Stomach smooth muscle (tissue), 2 donors: ENCODE measurements at regions not wholly inside any gene's neighbourhood (a gene's known extent, or its start where the extent isn't known, plus 50 kb on each side); places are given as distances from the start of the nearest gene placed in this dataset.

Experiments
- H3K27ac ChIP-seq: one replicate; pipeline ENCODE4 v1.7.0; 2013; ENCODE audit warnings: mild to moderate bottlenecking, low read length, inconsistent platforms
- H3K27me3 ChIP-seq, 2 donors: one replicate each; pipeline ENCODE4 v1.7.0; 2013; ENCODE audit warnings: low read length in 2 of 2; ENCODE audit not compliant: insufficient read depth in 2 of 2, control insufficient read depth in 1 of 2
- H3K36me3 ChIP-seq, 2 donors: one replicate each; pipeline ENCODE4 v1.7.0; 2013; ENCODE audit warnings: low read length in 2 of 2; ENCODE audit not compliant: control insufficient read depth in 2 of 2, insufficient read depth in 2 of 2
- H3K4me1 ChIP-seq: one replicate; pipeline ENCODE4 v1.7.0; 2013; ENCODE audit warnings: low read length; ENCODE audit not compliant: control insufficient read depth, insufficient read depth
- H3K4me3 ChIP-seq, 2 donors: one replicate each; pipeline ENCODE4 v1.7.0; 2013; ENCODE audit warnings: low read length in 2 of 2
- H3K9ac ChIP-seq, 2 donors: one replicate each; pipeline ENCODE4 v1.7.0; 2013; ENCODE audit warnings: low read length in 2 of 2, mild to moderate bottlenecking in 1 of 2
- H3K9me3 ChIP-seq, 2 donors: one replicate each; pipeline ENCODE4 v1.7.0; 2013; ENCODE audit warnings: low read length in 2 of 2; ENCODE audit not compliant: control insufficient read depth in 2 of 2
- donor health status: healthy.
- donor health status: Pancreatic carcinoma.

- H3K27me3 ChIP-seq, result no peaks in the 10 kb centered on the region
- H3K4me1 ChIP-seq, result no peaks in the 10 kb centered on the region
- H3K9me3 ChIP-seq, result no peaks in the 10 kb centered on the region
- H3K4me3 ChIP-seq, result no peak overlapping the region
- no peak overlapping the region for H3K27ac ChIP-seq
- no peaks in the 10 kb centered on the region for H3K36me3 ChIP-seq
- no peak overlapping the region for H3K9ac ChIP-seq
Observed at GRCh38 chr9:81844131-81844567, 84.1 kb upstream of the SPATA31D4 start.

GRCh38 chr9:81847181-81847915, 80.9 kb upstream of the SPATA31D4 start:
- no peak overlapping the region for H3K4me3 ChIP-seq
- H3K27me3 ChIP-seq, result no peaks in the 10 kb centered on the region
- no peak overlapping the region for H3K9ac ChIP-seq
- H3K9me3 ChIP-seq, result no peaks in the 10 kb centered on the region
- H3K4me1 ChIP-seq, result no peaks in the 10 kb centered on the region
- no peaks in the 10 kb centered on the region for H3K36me3 ChIP-seq
- H3K27ac ChIP-seq, result no peak overlapping the region

GRCh38 chr9:81848472-81848871, 79.8 kb upstream of the SPATA31D4 start:
- no peaks in the 10 kb centered on the region for H3K9me3 ChIP-seq

GRCh38 chr9:81849631-81850259, 78.5 kb upstream of the SPATA31D4 start:
- Histone ChIP-seq H3K4me3 (no peak overlapping the region), H3K27me3 (no peaks in the 10 kb centered on the region), H3K9me3 (no peaks in the 10 kb centered on the region), H3K36me3 (no peaks in the 10 kb centered on the region), H3K4me1 (no peaks in the 10 kb centered on the region), H3K27ac (no peak overlapping the region), H3K9ac (no peak overlapping the region)

More at GRCh38 chr9:81848472-81848871, 79.8 kb upstream of the SPATA31D4 start:
- no peak overlapping the region for H3K27ac ChIP-seq
- no peak overlapping the region for H3K9ac ChIP-seq
- no peaks in the 10 kb centered on the region for H3K4me1 ChIP-seq
- H3K4me3 ChIP-seq, result no peak overlapping the region
- H3K27me3 ChIP-seq, result no peaks in the 10 kb centered on the region
- no peaks in the 10 kb centered on the region for H3K36me3 ChIP-seq

- Histone ChIP-seq H3K27me3 (no peaks in the 10 kb centered on the region), H3K4me3 (no peak overlapping the region), H3K36me3 (no peaks in the 10 kb centered on the region), H3K9me3 (no peaks in the 10 kb centered on the region), H3K4me1 (no peaks in the 10 kb centered on the region), H3K27ac (no peak overlapping the region), H3K9ac (no peak overlapping the region)
Observed at GRCh38 chr9:81850724-81851123, 77.5 kb upstream of the SPATA31D4 start.

GRCh38 chr9:81851340-81851739, 76.9 kb upstream of the SPATA31D4 start:
- no peak overlapping the region for H3K27ac ChIP-seq
- H3K9me3 ChIP-seq, result no peaks in the 10 kb centered on the region
- H3K4me3 ChIP-seq, result no peak overlapping the region
- no peaks in the 10 kb centered on the region for H3K4me1 ChIP-seq
- H3K9ac ChIP-seq, result no peak overlapping the region
- H3K36me3 ChIP-seq, result no peaks in the 10 kb centered on the region
- H3K27me3 ChIP-seq, result no peaks in the 10 kb centered on the region

- no peak overlapping the region for H3K27ac ChIP-seq
- no peaks in the 10 kb centered on the region for H3K36me3 ChIP-seq
- no peaks in the 10 kb centered on the region for H3K4me1 ChIP-seq
- H3K9me3 ChIP-seq, result no peaks in the 10 kb centered on the region
- no peaks in the 10 kb centered on the region for H3K27me3 ChIP-seq
- H3K9ac ChIP-seq, result no peak overlapping the region
- no peak overlapping the region for H3K4me3 ChIP-seq
Observed at GRCh38 chr9:81852820-81853219, 75.4 kb upstream of the SPATA31D4 start.

GRCh38 chr9:81855538-81855937, 72.7 kb upstream of the SPATA31D4 start:
- Histone ChIP-seq H3K4me3 (no peak overlapping the region), H3K27ac (no peak overlapping the region), H3K27me3 (no peaks in the 10 kb centered on the region), H3K36me3 (no peaks in the 10 kb centered on the region), H3K9ac (no peak overlapping the region), H3K9me3 (no peaks in the 10 kb centered on the region), H3K4me1 (no peaks in the 10 kb centered on the region)

- H3K36me3 ChIP-seq, result no peaks in the 10 kb centered on the region
- H3K9me3 ChIP-seq, result no peaks in the 10 kb centered on the region
- no peaks in the 10 kb centered on the region for H3K27me3 ChIP-seq
- no peaks in the 10 kb centered on the region for H3K4me1 ChIP-seq
- H3K4me3 ChIP-seq, result no peak overlapping the region
- no peak overlapping the region for H3K27ac ChIP-seq
- no peak overlapping the region for H3K9ac ChIP-seq
Observed at GRCh38 chr9:81858657-81859430, 69.4 kb upstream of the SPATA31D4 start.

- Histone ChIP-seq H3K4me3 (no peak overlapping the region), H3K27ac (no peak overlapping the region), H3K9ac (no peak overlapping the region), H3K27me3 (no peaks in the 10 kb centered on the region), H3K4me1 (no peaks in the 10 kb centered on the region), H3K36me3 (no peaks in the 10 kb centered on the region), H3K9me3 (no peaks in the 10 kb centered on the region)
Observed at GRCh38 chr9:81860581-81860980, 67.6 kb upstream of the SPATA31D4 start.
